ENCODE measurements at regions not wholly inside any gene's neighbourhood (a gene's known extent, or its start where the extent isn't known, plus 50 kb on each side); places are given as distances from the start of the nearest gene placed in this dataset.

DNA sequence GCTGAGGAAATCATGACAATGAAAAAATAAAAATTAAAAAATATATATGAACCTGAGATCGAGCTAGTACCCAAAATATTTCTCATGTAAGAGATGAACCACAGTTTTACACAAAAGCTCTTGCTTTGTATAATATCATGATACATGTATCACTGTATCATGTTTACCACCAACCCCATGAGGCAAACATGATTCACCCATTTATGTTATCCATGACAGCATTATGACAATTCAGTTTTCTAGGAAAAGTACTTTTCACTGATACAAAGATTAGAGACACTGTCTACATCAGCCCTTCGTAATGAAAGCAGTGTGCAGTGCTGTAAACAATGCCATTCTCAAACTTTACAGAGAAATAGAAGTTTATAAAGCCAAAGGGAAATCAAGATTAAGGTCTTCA, 852.5 kb upstream of the LRRC4C start:
- TF ChIP-seq, protein P1, sequence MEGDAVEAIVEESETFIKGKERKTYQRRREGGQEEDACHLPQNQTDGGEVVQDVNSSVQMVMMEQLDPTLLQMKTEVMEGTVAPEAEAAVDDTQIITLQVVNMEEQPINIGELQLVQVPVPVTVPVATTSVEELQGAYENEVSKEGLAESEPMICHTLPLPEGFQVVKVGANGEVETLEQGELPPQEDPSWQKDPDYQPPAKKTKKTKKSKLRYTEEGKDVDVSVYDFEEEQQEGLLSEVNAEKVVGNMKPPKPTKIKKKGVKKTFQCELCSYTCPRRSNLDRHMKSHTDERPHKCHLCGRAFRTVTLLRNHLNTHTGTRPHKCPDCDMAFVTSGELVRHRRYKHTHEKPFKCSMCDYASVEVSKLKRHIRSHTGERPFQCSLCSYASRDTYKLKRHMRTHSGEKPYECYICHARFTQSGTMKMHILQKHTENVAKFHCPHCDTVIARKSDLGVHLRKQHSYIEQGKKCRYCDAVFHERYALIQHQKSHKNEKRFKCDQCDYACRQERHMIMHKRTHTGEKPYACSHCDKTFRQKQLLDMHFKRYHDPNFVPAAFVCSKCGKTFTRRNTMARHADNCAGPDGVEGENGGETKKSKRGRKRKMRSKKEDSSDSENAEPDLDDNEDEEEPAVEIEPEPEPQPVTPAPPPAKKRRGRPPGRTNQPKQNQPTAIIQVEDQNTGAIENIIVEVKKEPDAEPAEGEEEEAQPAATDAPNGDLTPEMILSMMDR (IDR thresholded peaks at IDR 0.05): no peak
- TF ChIP-seq POLR2A (IDR thresholded peaks at IDR 0.05) (no peak), POLR2AphosphoS5 (IDR thresholded peaks at IDR 0.05) (no peak), EP300 (IDR thresholded peaks at IDR 0.05) (no peak)

Measured in gastroesophageal sphincter (tissue), 3 donors.